SK-N-MC (cell line): ENCODE measurements at regions not wholly inside any gene's neighbourhood (a gene's known extent, or its start where the extent isn't known, plus 50 kb on each side); places are given as distances from the start of the nearest gene placed in this dataset.

Experiments used
- DNase-seq: peaks from one replicate; pipeline ENCODE4 v3.0.0-alpha.2; 2011; ENCODE audit warnings: low read depth, low spot score
- H3K27ac ChIP-seq: fragments of 200-600 bp; sonication (generic); 2 replicates; pipeline ENCODE4 v1.5.1; 2016; ENCODE audit warnings: mixed run types
- H3K36me3 ChIP-seq: fragments of 200-600 bp; sonication (generic); 2 replicates; pipeline ENCODE4 v1.6.1; 2017; ENCODE audit warnings: antibody characterized with exemption, low read length, mixed read lengths; ENCODE audit not compliant: insufficient read depth
- H3K4me3 ChIP-seq: fragments of 200-600 bp; sonication (generic); 2 replicates; pipeline ENCODE4 v1.5.1; 2016
- H3K9ac ChIP-seq: fragments of 200-600 bp; sonication (generic); 2 replicates; pipeline ENCODE4 v1.8.0; 2017; ENCODE audit warnings: mixed run types, mixed read lengths; ENCODE audit not compliant: insufficient read length
- H3K9me3 ChIP-seq: fragments of 200-600 bp; sonication (generic); 2 replicates; pipeline ENCODE4 v1.6.1; 2017; ENCODE audit warnings: low read depth, mild to moderate bottlenecking, antibody characterized with exemption, low read length, moderate library complexity, mixed read lengths
- EZH2 ChIP-seq: fragments of 200-600 bp; sonication (generic); IDR thresholded peaks from one replicate; pipeline ENCODE4 v1.6.1; 2017; ENCODE audit warnings: antibody characterized with exemption
- FOXP2 ChIP-seq: optimal IDR thresholded peaks from 2 replicates; pipeline ENCODE3; 2011; ENCODE audit warnings: mild to moderate bottlenecking, moderate library complexity; ENCODE audit not compliant: insufficient read depth; ENCODE audit errors: extremely low read length, control extremely low read depth
- POLR2AphosphoS5 ChIP-seq: IDR thresholded peaks from 2 replicates; pipeline ENCODE4 v1.6.1; 2012; ENCODE audit warnings: mild to moderate bottlenecking, low read depth, low read length, borderline replicate concordance

GRCh38 chr5:53275666-53276065, 166.1 kb upstream of the MOCS2 start:
- Histone ChIP-seq H3K4me3 (no peak overlapping the region), H3K9ac (no peak overlapping the region), H3K27ac (no peak overlapping the region), H3K36me3 (no peaks in the 10 kb centered on the region), H3K9me3 (no peaks in the 10 kb centered on the region)
- no peak for DNase-seq
- TF ChIP-seq POLR2AphosphoS5, result no peak

DNA sequence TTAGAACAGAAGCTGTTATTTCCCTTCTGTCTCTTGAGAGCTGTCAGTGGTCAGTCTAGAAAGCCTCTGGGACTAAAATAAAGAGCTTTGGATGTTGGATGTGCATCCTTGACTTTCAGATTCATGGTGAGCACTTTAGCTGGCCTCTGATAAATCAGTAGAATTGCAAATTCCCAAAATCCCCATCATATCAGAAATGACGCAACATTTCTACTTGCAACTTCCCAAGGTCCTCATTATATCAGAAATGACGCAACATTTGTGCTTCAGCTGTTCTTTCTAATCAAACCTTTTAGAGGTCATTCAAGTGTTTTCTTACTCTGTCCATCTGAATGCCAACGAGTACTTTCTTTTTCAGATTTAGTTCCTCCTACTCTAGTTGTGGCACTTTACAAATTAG, 167.3 kb upstream of the MOCS2 start:
- no peaks in the 10 kb centered on the region for H3K36me3 ChIP-seq
- TF ChIP-seq EZH2 (no peak), FOXP2 (no peak), POLR2AphosphoS5 (no peak)
- H3K4me3 ChIP-seq, result no peak overlapping the region
- H3K9ac ChIP-seq, result no peak overlapping the region
- H3K27ac ChIP-seq, result no peak overlapping the region
- DNase-seq, result no peak
- no peaks in the 10 kb centered on the region for H3K9me3 ChIP-seq

DNA sequence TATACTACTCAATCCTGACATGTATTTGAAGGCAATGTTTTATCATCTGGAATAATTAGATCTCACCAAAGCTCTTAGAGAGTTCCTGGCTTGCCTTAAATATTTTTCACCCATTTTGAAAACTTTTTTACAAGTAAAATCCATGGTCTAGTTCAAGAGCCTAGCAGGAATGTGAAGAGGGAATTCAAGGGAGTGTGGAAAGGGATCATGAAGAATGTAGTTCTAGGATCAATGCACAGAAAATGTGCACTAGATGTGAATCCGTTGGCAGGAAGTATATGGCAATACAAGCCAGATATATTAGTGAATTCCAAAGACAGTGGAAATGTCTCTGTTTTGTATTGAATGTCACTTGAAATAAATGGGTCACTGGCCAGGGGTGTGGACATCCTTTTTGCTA, 167.9 kb upstream of the MOCS2 start:
- TF ChIP-seq EZH2 (no peak), FOXP2 (no peak), POLR2AphosphoS5 (no peak)

DNA sequence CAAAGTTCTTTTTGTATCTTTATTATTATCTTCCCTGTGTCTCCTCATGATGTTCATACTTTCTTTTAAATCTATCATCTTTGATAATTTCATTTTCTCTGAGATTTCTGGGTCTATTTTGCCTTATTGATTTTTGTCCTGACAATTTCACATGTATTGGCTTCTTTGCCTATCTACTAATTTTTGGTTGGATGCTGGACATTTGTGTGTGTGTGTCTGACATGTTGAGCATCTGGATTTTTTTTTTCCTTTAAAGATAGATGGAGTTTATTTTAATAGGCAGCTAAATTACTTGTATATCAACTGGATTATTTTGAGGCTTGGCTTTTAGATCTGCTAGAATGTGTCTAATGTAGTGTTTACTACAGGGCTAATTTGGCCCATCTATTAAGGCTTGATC, 178.0 kb upstream of the MOCS2 start:
- Histone ChIP-seq H3K9ac (no peak overlapping the region), H3K4me3 (no peak overlapping the region), H3K36me3 (no peaks in the 10 kb centered on the region), H3K9me3 (no peaks in the 10 kb centered on the region), H3K27ac (no peak overlapping the region)
- TF ChIP-seq POLR2AphosphoS5, result no peak
- TF ChIP-seq FOXP2, result no peak
- DNase-seq, result no peak

More for the DNA sequence above, 167.9 kb upstream of the MOCS2 start:
- H3K36me3 ChIP-seq, result no peaks in the 10 kb centered on the region
- no peak overlapping the region for H3K9ac ChIP-seq
- H3K4me3 ChIP-seq, result no peak overlapping the region
- H3K27ac ChIP-seq, result no peak overlapping the region
- no peak for DNase-seq
- no peaks in the 10 kb centered on the region for H3K9me3 ChIP-seq

DNA sequence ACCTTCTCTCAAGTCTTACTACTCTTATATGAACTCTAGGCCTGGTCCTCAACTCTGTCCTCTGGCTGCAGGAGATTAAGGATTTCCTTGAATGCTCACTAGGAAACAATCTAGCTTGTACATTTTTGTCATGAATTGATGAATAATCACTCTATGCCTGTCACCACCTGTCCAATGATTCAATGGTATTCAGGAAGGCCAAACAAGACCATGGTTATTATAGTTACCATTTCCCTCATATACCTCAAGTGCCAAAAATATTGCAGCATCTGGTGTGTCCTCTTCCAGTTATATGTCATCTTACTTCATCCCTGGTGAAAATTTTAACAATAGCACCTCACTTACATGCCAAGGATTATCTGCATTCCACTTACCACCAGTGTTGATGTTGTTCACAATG, 179.0 kb upstream of the MOCS2 start:
- Histone ChIP-seq H3K4me3 (no peak overlapping the region), H3K27ac (no peak overlapping the region), H3K9me3 (no peaks in the 10 kb centered on the region), H3K9ac (no peak overlapping the region), H3K36me3 (no peaks in the 10 kb centered on the region)
- no peak for DNase-seq
- TF ChIP-seq EZH2 (no peak), FOXP2 (no peak), POLR2AphosphoS5 (no peak)

DNA sequence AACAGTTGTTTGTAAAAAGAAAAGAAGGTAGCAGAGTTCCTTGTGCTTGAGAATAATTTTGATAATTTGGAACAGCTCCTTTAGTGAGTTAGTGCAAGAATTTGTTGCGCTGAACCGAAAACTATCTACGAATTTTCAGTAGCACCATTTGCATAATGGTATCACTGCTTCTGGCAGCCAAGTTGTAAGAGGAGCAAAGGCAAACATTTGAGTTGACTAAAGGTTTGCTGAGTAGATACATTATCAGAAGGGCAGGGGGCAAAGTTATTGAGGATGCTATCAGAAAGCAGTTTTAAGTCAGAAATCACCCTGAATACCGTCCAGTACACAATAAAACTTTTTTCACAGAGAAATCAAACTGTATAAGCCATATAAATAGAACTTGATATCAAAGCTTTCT, 181.5 kb upstream of the MOCS2 start:
- H3K36me3 ChIP-seq, result no peaks in the 10 kb centered on the region
- H3K9me3 ChIP-seq, result no peaks in the 10 kb centered on the region
- no peak overlapping the region for H3K4me3 ChIP-seq
- H3K27ac ChIP-seq, result no peak overlapping the region
- no peak for DNase-seq
- TF ChIP-seq EZH2, result no peak
- TF ChIP-seq POLR2AphosphoS5, result no peak
- TF ChIP-seq FOXP2, result no peak
- no peak overlapping the region for H3K9ac ChIP-seq

DNA sequence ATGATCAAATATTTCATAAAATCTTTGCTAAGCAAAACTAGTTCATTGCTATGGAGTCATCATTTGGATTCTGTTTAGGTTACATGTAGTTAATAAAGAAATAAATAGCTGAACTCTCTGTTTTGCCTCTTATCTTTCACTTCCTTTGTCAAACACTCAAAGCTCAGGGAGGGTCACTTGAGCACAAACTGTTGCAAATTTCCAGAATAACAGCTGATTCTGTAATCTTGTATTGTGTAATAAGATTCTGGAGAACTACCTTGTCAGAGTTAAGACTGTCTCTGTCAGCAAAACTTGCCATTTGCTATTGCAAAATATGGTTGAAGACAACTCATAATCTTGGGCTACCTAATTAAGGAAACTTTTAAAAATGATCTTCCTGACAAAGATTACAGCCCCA, 182.0 kb upstream of the MOCS2 start:
- DNase-seq, result no peak
- Histone ChIP-seq H3K9me3 (no peaks in the 10 kb centered on the region), H3K27ac (no peak overlapping the region), H3K36me3 (no peaks in the 10 kb centered on the region), H3K4me3 (no peak overlapping the region), H3K9ac (no peak overlapping the region)
- TF ChIP-seq EZH2 (no peak), FOXP2 (no peak), POLR2AphosphoS5 (no peak)

DNA sequence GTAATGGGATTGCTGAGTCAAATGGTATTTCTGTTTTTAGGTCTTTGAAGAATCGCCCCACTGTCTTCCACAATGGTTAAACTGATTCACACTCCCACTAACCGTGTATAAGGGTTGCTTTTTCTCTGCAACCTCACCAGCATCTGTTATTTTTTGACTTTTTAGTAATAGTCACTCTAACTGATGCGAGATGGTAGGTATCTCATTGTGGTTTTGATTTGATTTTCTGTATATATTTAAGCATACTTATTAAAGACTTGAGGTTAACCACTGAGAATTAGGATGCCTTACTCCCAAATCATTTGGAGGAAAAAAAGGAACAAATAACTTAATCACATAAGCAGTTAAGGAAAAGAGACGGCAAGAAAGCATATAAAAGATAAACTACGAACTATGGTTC, 181.6 kb upstream of the FST start:
- Histone ChIP-seq H3K27ac (no peak overlapping the region), H3K9ac (no peak overlapping the region), H3K36me3 (no peaks in the 10 kb centered on the region), H3K9me3 (no peaks in the 10 kb centered on the region), H3K4me3 (no peak overlapping the region)
- no peak for DNase-seq
- no peak for TF ChIP-seq FOXP2
- TF ChIP-seq POLR2AphosphoS5, result no peak
- TF ChIP-seq EZH2, result no peak

DNA sequence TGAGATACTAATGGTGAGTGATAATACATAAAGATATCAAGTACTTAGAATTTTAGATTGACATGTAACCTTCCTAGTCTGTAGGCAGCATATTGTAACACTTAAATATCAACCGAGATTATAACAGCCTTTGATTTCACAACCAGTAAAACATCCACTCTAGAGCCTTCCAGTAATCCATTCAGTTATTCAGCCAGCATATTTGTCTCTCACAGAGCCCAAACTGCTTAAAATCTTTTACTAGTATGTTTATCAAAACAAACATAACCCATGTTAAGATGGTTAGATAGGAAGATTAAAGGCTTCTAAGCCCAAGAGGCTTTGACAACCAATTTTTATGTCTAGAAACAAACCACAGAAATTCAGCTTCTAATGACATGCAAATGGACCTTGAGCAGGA, 177.9 kb upstream of the FST start:
- H3K4me3 ChIP-seq, result no peak overlapping the region
- no peaks in the 10 kb centered on the region for H3K36me3 ChIP-seq
- no peak for DNase-seq
- no peak for TF ChIP-seq FOXP2
- no peak for TF ChIP-seq EZH2
- TF ChIP-seq POLR2AphosphoS5, result no peak
- H3K27ac ChIP-seq, result no peak overlapping the region
- H3K9me3 ChIP-seq, result no peaks in the 10 kb centered on the region
- H3K9ac ChIP-seq, result no peak overlapping the region
